Vagina (tissue), 2 donors: ENCODE measurements at regions not wholly inside any gene's neighbourhood (a gene's known extent, or its start where the extent isn't known, plus 50 kb on each side); places are given as distances from the start of the nearest gene placed in this dataset.

Source experiments
- DNase-seq, 2 donors: peaks; one replicate each; pipeline ENCODE4 v3.0.0-alpha.2; 2017; ENCODE audit errors: extremely low spot score in 2 of 2
- H3K27ac ChIP-seq: fragments of 200-600 bp; sonication (generic); one replicate; pipeline ENCODE4 v1.5.1; 2019
- H3K27me3 ChIP-seq: fragments of 200-600 bp; sonication (generic); one replicate; pipeline ENCODE4 v1.5.1; 2019
- H3K36me3 ChIP-seq, 2 donors: fragments of 200-600 bp; sonication (generic); one replicate each; pipeline ENCODE4 v1.5.1; 2017 to 2019
- H3K4me1 ChIP-seq: fragments of 200-600 bp; sonication (generic); one replicate; pipeline ENCODE4 v1.5.1; 2019
- H3K4me3 ChIP-seq, 2 donors: fragments of 200-600 bp; sonication (generic); 1 replicate in 1 of 2; 2 replicates in 1 of 2; pipeline ENCODE4 v1.5.1; 2016 to 2019
- H3K9me3 ChIP-seq: fragments of 200-600 bp; sonication (generic); one replicate; pipeline ENCODE4 v1.5.1; 2019
- POLR2A ChIP-seq, 2 donors: fragments of 450-650 bp; IDR thresholded peaks; one replicate each; pipeline ENCODE4 v1.6.1; 2017; ENCODE audit warnings: antibody characterized with exemption in 2 of 2, mild to moderate bottlenecking in 2 of 2, moderate library complexity in 2 of 2
- POLR2AphosphoS5 ChIP-seq, 2 donors: sonication (generic); formaldehyde crosslinking; IDR thresholded peaks; one replicate each; pipeline ENCODE4 v1.9.0; 2017; ENCODE audit warnings: antibody characterized with exemption in 2 of 2, mild to moderate bottlenecking in 2 of 2, low read depth in 1 of 2; ENCODE audit not compliant: insufficient read depth in 1 of 2
- intact Hi-C: fragments of 100-400 bp; cut with DNase I; formaldehyde crosslinking; loops from one replicate; pipeline ENCODE4 v1.15.1; 2023
- TF ChIP-seq, protein P1 (sequence below), 3 experiments: fragments of 450-650 bp in 2 of 3; fragments of 200-600 bp in 1 of 3; sonication (generic) in 1 of 3; IDR thresholded peaks; one replicate each; pipeline ENCODE4 v1.5.1; 2017 to 2019; ENCODE audit warnings: antibody characterized with exemption in 3 of 3, mild to moderate bottlenecking in 2 of 3, moderate library complexity in 2 of 3

- H3K4me1 ChIP-seq: no peaks in the 10 kb centered on the region
- no peaks in the 10 kb centered on the region for H3K36me3 ChIP-seq
- TF ChIP-seq, protein P1, sequence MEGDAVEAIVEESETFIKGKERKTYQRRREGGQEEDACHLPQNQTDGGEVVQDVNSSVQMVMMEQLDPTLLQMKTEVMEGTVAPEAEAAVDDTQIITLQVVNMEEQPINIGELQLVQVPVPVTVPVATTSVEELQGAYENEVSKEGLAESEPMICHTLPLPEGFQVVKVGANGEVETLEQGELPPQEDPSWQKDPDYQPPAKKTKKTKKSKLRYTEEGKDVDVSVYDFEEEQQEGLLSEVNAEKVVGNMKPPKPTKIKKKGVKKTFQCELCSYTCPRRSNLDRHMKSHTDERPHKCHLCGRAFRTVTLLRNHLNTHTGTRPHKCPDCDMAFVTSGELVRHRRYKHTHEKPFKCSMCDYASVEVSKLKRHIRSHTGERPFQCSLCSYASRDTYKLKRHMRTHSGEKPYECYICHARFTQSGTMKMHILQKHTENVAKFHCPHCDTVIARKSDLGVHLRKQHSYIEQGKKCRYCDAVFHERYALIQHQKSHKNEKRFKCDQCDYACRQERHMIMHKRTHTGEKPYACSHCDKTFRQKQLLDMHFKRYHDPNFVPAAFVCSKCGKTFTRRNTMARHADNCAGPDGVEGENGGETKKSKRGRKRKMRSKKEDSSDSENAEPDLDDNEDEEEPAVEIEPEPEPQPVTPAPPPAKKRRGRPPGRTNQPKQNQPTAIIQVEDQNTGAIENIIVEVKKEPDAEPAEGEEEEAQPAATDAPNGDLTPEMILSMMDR (IDR thresholded peaks at IDR 0.05): no peak
- no peak for TF ChIP-seq POLR2AphosphoS5 (IDR thresholded peaks at IDR 0.05; ENCODE audit: insufficient read depth in 1 of 2, low read depth in 1 of 2)
- TF ChIP-seq POLR2A (IDR thresholded peaks at IDR 0.05): no peak
- H3K27ac ChIP-seq: no peak overlapping the region
- DNase-seq: no peak
- no peaks in the 10 kb centered on the region for H3K9me3 ChIP-seq
- H3K4me3 ChIP-seq: no peak overlapping the region
- no peaks in the 10 kb centered on the region for H3K27me3 ChIP-seq
- intact Hi-C loops: no loop called here
Observed at GRCh38 chr11:98600786-98601773, 419.7 kb upstream of the CNTN5 start.

GRCh38 chr11:98616098-98616655, 404.6 kb upstream of the CNTN5 start:
- TF ChIP-seq POLR2AphosphoS5 (IDR thresholded peaks at IDR 0.05; ENCODE audit: insufficient read depth in 1 of 2, low read depth in 1 of 2) (no peak), POLR2A (IDR thresholded peaks at IDR 0.05) (no peak)
- TF ChIP-seq, protein P1 (IDR thresholded peaks at IDR 0.05): no peak
- Histone ChIP-seq H3K4me3 (no peak overlapping the region), H3K36me3 (no peaks in the 10 kb centered on the region), H3K27me3 (no peaks in the 10 kb centered on the region), H3K27ac (no peak overlapping the region), H3K9me3 (no peaks in the 10 kb centered on the region), H3K4me1 (no peaks in the 10 kb centered on the region)
- intact Hi-C loops: no loop called here
- no peak for DNase-seq

DNA sequence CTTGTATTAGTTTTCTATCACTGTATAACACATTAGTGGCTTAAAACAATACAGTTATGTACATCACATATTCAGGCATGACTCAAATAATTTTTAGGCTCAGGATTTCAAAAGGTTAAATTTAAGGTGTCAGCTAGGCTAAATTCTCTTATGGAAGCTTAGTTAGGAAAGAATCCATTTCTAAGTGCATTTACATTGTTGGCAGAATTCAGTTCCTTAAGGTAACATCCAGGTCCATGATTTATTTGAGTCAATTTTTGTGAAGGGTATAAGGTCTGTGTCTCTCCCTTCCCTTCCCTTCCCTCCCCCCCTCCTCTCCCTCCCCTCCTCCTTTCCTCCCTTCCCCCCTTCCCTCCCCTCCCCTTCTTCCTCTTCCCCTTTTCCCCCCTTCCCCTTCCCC, 399.0 kb upstream of the CNTN5 start:
- Histone ChIP-seq H3K4me3 (no peak overlapping the region), H3K36me3 (no peaks in the 10 kb centered on the region), H3K27ac (no peak overlapping the region), H3K9me3 (no peaks in the 10 kb centered on the region), H3K4me1 (no peaks in the 10 kb centered on the region), H3K27me3 (no peaks in the 10 kb centered on the region)
- intact Hi-C loops: no loop called here
- TF ChIP-seq POLR2A (IDR thresholded peaks at IDR 0.05) (no peak), POLR2AphosphoS5 (IDR thresholded peaks at IDR 0.05; ENCODE audit: insufficient read depth in 1 of 2, low read depth in 1 of 2) (no peak)
- TF ChIP-seq, protein P1 (IDR thresholded peaks at IDR 0.05): no peak
- no peak for DNase-seq

DNA sequence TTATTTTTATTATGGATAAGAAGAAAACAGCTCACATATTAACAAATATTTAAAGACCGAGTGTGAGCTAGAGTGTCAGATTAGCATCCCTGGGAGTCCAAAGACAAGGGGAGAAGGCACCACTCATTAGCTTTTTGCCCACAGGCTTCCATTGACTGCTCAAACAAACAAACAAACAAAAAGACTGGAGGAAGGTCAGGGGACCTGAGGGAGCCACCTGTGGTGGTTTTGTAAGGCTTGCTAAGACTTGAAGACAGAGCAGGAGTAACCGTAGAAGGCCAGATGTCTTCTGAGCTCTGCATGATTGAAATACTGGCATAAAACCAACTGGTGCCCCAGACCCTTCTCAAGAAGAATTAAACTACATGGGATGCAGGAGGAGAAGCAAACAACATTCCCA, 395.2 kb upstream of the CNTN5 start:
- TF ChIP-seq POLR2A (IDR thresholded peaks at IDR 0.05): no peak
- no peak for TF ChIP-seq POLR2AphosphoS5 (IDR thresholded peaks at IDR 0.05; ENCODE audit: insufficient read depth in 1 of 2, low read depth in 1 of 2)
- TF ChIP-seq, protein P1 (IDR thresholded peaks at IDR 0.05): no peak
- Histone ChIP-seq H3K4me3 (no peak overlapping the region), H3K9me3 (no peaks in the 10 kb centered on the region), H3K36me3 (no peaks in the 10 kb centered on the region), H3K4me1 (no peaks in the 10 kb centered on the region), H3K27me3 (no peaks in the 10 kb centered on the region), H3K27ac (no peak overlapping the region)
- DNase-seq: no peak
- intact Hi-C loops: no loop called here

DNA sequence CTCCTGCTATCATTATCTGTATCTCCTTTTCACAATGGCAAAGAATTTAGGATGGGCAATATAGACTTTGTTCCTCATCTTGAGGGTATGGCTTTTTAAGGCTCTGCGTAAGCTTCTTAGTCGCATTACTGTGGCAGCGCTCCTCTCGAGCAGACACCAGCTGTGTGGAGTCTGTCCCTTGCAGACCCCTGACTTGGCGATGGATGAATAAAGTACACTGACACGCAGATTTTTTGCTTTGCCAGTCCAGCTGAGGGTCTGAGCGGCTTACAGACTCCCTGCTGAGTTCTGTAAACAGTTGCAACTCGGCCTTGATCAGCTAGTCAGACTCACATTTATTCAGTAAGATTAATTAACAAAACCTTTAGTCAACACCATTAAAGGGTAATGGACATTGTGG, 390.0 kb upstream of the CNTN5 start:
- H3K27me3 ChIP-seq: no peaks in the 10 kb centered on the region
- intact Hi-C loops: no loop called here
- no peaks in the 10 kb centered on the region for H3K4me1 ChIP-seq
- H3K9me3 ChIP-seq: no peaks in the 10 kb centered on the region
- no peaks in the 10 kb centered on the region for H3K36me3 ChIP-seq
- H3K27ac ChIP-seq: no peak overlapping the region
- no peak for DNase-seq
- no peak overlapping the region for H3K4me3 ChIP-seq
- TF ChIP-seq, protein P1 (IDR thresholded peaks at IDR 0.05): no peak
- TF ChIP-seq POLR2AphosphoS5 (IDR thresholded peaks at IDR 0.05; ENCODE audit: insufficient read depth in 1 of 2, low read depth in 1 of 2) (no peak), POLR2A (IDR thresholded peaks at IDR 0.05) (no peak)
